GM21576 (cell line): ENCODE measurements at regions not wholly inside any gene's neighbourhood (a gene's known extent, or its start where the extent isn't known, plus 50 kb on each side); places are given as distances from the start of the nearest gene placed in this dataset.

Experiments used
- ATAC-seq: cut with Tn5 transposase; IDR thresholded peaks from one replicate; pipeline ENCODE4 v1.9.1; 2021; ENCODE audit warnings: mild to moderate bottlenecking, moderate library complexity; ENCODE audit not compliant: unreplicated experiment

DNA sequence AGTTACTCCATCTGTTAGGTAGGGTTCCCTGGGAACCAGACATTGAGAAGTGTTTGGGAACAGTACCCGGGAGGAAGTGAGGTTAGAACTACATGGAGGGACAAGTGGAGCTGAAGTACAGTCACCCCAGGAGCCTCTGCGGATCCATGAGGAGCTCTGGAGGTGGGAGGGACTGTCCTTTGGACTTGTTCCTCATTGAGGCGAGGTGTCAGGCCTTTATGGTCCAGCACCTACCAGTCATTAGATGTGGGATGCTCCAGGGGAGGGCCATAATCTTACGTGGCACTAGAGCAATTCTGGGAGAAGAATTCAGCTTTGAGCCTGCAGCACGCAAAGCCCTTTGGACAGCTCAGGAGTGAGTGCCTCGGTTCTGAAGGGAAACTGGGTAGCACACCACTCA, 142.8 kb downstream of the DACT1 start:
- no peak for ATAC-seq

- ATAC-seq: no peak
Observed at GRCh38 chr14:58782011-58782410, 144.2 kb downstream of the DACT1 start.

DNA sequence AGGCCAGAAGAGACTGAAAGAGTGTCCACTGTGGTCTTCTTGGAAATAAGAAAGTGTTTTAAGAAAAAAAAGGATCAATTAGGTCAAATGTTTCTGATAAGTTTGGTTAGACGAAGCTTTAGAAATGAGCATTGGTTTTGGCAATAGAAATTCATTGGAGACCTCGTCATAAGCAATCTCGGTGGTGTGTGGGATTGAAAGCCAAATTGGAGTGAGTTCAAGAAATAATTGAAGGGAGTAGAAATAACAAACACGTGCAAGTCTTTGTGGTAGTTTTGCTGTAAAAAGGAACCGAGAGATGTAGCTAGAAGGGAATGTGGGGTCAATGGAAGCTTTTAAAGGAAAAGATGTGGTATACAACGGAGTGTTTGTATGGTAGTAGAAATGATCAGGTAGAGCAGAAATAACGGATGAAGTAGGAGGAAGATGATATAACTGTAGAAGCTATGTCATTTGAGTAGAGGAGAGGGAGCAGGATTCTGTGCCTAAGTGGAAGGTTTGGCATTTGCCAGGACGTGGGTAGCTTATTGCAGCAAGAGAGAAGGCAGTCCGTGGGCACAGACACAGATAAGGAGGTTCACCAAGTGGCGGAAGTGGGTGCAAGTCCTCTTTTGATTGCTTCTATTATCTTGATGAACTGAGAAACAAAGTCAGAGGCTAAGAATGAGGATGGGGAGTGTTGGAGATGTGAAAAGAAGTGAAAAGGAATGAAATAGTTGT, 146.2 kb downstream of the DACT1 start:
- no peak for ATAC-seq

GRCh38 chr14:58784931-58785330, 147.2 kb downstream of the DACT1 start:
- no peak for ATAC-seq

- no peak for ATAC-seq
Observed at GRCh38 chr14:58785701-58786100, 147.9 kb downstream of the DACT1 start.

- ATAC-seq: no peak
Observed at GRCh38 chr14:58787592-58787991, 149.8 kb downstream of the DACT1 start.

- no peak for ATAC-seq
Observed at GRCh38 chr14:58788655-58789503, 151.1 kb downstream of the DACT1 start.

DNA sequence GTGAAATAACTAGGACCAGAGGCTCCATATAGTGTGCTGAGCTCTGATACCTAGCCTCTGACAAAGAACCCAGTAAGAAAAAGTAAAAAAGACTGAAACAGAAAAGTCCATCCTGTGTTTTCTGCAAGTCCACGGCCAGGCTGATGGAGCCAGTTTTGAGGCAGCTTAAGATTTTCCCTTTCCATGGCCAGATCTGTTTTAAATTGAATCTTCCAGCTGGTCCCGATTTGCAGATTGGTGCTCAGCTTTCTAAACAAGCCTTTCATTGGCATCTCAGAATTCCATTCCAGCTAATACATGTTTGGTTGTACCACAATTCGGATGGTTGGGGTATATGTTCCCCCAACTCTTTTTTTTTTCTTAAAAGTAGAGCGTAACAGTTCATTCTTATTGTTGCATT, 152.0 kb downstream of the DACT1 start:
- ATAC-seq: no peak

- no peak for ATAC-seq
Observed at GRCh38 chr14:58792416-58792815, 154.7 kb downstream of the DACT1 start.

GRCh38 chr14:58793131-58793740, 155.5 kb downstream of the DACT1 start:
- ATAC-seq: no peak

GRCh38 chr14:58794993-58795762, 157.4 kb downstream of the DACT1 start:
- no peak for ATAC-seq

DNA sequence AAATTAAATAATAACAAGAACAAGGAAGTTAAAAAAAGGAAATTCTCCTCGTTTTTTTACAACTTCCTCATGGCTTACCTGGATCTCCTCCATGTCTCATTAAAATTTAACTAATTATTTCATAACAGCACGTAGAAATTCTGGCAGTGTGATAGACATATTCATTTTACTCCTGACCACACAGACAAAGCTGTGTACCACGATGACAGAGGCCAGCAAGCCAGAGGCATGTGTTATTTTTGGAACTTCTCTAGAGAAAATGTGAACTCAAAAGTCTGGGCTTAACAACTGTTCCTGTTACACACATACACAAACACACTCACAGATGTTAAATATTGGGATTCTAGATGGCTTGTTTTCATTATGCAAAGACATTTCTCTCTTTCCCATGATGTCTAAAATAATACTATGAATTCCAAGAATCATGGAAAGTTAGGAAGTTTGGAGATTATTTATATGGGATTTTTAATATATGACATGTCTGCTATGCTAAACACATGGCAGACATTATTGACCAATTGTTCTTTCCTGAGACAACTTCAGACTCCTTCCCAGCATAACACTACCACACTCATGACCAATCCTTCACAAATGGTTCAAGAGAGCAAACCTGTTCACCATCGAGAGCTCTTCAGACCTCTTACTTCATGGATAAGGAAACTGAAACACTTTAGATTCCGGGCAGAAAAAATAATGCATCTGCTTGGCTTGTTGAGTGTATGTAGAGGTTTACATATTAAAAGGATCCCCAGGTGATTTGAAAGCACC, 158.7 kb downstream of the DACT1 start:
- ATAC-seq: no peak

GRCh38 chr14:58797010-58797429, 159.3 kb downstream of the DACT1 start:
- peak; percentile 85 for ATAC-seq

GRCh38 chr14:58798173-58798572, 160.4 kb downstream of the DACT1 start:
- no peak for ATAC-seq

- no peak for ATAC-seq
Observed at GRCh38 chr14:58801086-58801485, 163.3 kb downstream of the DACT1 start.

- no peak for ATAC-seq
Observed at GRCh38 chr14:58805057-58805456, 167.3 kb downstream of the DACT1 start.

DNA sequence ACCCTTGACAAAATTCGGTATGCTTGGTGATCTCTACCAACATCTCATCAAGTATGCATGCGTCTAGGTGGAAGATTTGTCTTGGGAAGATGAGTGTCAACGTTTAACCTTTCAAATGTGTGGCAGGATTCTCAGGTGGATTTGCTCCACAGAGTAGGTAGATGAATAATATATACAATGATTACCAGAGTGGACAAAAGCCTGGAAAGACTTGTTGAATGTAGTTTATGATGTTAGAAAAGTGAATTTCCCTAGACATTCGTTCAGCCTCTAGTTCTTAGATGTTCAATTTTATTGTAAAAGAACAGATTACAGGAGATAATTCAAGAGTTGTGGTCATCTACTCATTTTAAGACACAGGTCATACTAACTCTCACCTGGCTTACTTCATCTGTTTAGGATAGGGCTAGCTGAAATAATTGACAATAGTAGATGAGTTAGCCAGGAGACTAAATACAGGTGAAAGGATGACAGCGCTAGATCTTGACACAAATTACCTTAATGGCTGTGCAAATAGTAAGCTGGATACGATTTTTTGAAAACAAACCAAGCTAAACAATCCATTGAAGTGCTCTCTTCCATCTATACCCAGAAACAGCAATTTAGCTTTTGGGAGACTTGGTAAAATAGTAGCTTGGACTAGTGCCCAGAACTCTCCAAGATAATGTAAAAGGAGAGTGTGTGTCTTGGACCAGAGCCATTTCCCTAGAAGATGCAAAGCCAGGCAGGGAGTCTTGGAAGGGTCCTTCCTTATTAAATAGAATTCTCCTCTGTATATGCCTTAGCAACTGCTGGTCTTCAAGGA, 168.0 kb downstream of the DACT1 start:
- no peak for ATAC-seq

DNA sequence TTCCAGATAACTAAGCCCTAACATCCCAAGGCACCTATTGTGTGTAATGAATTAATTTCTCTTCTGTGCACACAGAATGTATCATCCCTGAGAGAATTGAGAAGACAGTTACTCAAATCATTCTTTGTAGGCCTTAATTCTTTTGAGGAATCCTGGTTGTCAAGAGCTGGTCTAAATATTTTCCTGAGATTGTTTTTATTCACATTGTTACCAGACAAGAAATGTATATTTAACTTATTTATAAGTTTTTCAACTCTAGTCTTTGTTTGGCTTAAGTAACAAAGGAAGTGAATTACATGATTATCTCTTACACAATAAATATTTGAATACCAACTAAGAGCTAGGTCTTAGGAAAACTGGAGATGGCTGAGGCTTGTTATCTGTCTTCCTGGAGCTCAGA, 169.4 kb downstream of the DACT1 start:
- ATAC-seq: no peak

GRCh38 chr14:58808828-58809227, 171.1 kb downstream of the DACT1 start:
- ATAC-seq: no peak

- ATAC-seq: no peak
Observed at GRCh38 chr14:58809520-58809919, 171.8 kb downstream of the DACT1 start.
